ENCODE measurements at regions not wholly inside any gene's neighbourhood (a gene's known extent, or its start where the extent isn't known, plus 50 kb on each side); places are given as distances from the start of the nearest gene placed in this dataset.

DNA sequence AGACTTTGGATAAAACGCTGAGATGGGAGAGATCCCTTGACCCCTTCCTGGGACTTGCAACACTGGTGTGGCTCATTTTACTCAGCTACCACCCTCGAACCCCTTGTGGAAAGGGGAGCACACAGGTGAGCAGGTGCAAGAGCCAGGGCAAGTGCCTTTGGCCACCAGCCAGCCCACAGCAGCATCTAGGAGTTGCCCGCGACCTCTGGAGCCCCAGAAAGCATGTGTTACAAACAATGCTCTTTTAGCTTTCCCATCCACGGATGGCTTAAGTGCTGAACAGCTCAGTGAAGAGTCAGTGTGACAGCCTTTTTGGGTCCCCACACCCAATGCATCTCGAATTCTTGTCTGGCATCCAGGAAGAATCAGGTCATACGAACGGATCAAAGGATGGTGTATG, 197.8 kb downstream of the MEMO1 start:
- TF ChIP-seq, protein P1, sequence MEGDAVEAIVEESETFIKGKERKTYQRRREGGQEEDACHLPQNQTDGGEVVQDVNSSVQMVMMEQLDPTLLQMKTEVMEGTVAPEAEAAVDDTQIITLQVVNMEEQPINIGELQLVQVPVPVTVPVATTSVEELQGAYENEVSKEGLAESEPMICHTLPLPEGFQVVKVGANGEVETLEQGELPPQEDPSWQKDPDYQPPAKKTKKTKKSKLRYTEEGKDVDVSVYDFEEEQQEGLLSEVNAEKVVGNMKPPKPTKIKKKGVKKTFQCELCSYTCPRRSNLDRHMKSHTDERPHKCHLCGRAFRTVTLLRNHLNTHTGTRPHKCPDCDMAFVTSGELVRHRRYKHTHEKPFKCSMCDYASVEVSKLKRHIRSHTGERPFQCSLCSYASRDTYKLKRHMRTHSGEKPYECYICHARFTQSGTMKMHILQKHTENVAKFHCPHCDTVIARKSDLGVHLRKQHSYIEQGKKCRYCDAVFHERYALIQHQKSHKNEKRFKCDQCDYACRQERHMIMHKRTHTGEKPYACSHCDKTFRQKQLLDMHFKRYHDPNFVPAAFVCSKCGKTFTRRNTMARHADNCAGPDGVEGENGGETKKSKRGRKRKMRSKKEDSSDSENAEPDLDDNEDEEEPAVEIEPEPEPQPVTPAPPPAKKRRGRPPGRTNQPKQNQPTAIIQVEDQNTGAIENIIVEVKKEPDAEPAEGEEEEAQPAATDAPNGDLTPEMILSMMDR (IDR thresholded peaks at IDR 0.05) = no peak
- TF ChIP-seq EZH2phosphoT487 (IDR thresholded peaks at IDR 0.05) = no peak
